Neural progenitor cell (in vitro differentiated cells): ENCODE measurements at regions not wholly inside any gene's neighbourhood (a gene's known extent, or its start where the extent isn't known, plus 50 kb on each side); places are given as distances from the start of the nearest gene placed in this dataset.
A peak's percentile ranks its signal among the peaks of the same experiment; 100 is the strongest.
"Not testable (repeated sequence)": the region's sequence is repeated elsewhere in the genome, so short reads cannot be mapped to it uniquely, and the experiment has no call there.

Experiments
- DNase-seq: peaks from one replicate; pipeline ENCODE4 v3.0.0-alpha.2; 2016; ENCODE audit warnings: low spot score
- H2AFZ ChIP-seq: fragments of 200-600 bp; sonication (generic); replicated peaks from 2 replicates; pipeline ENCODE4 v1.6.1; 2016; ENCODE audit warnings: antibody characterized with exemption
- H3F3A ChIP-seq: fragments of 200-600 bp; sonication (generic); 2 replicates; pipeline ENCODE4 v1.6.1; 2016; ENCODE audit warnings: antibody characterized with exemption, low read depth
- H3K27ac ChIP-seq: fragments of 200-600 bp; sonication (generic); 2 replicates; pipeline ENCODE4 v1.5.1; 2016; ENCODE audit warnings: mild to moderate bottlenecking
- H3K27me3 ChIP-seq: fragments of 200-600 bp; sonication (generic); 2 replicates; pipeline ENCODE4 v1.6.1; 2016; ENCODE audit warnings: mild to moderate bottlenecking, moderate library complexity
- H3K36me3 ChIP-seq: fragments of 200-600 bp; sonication (generic); 2 replicates; pipeline ENCODE4 v1.5.1; 2016
- H3K4me1 ChIP-seq: fragments of 200-600 bp; sonication (generic); 2 replicates; pipeline ENCODE4 v1.6.1; 2016; ENCODE audit warnings: mixed run types
- H3K4me2 ChIP-seq: fragments of 200-600 bp; sonication (generic); 2 replicates; pipeline ENCODE4 v1.6.1; 2016
- H3K4me3 ChIP-seq: fragments of 200-600 bp; sonication (generic); 2 replicates; pipeline ENCODE4 v1.5.1; 2016
- H3K79me2 ChIP-seq: fragments of 200-600 bp; sonication (generic); 2 replicates; pipeline ENCODE4 v1.6.1; 2016; ENCODE audit warnings: low read depth
- H3K9ac ChIP-seq: fragments of 200-600 bp; sonication (generic); 2 replicates; pipeline ENCODE4 v1.6.1; 2016
- H3K9me3 ChIP-seq: fragments of 200-600 bp; sonication (generic); 2 replicates; pipeline ENCODE4 v1.5.1; 2016; ENCODE audit warnings: low read depth
- H4K20me1 ChIP-seq: fragments of 200-600 bp; sonication (generic); 2 replicates; pipeline ENCODE4 v1.6.1; 2016; ENCODE audit warnings: low read depth
- H3K27ac Mint-ChIP-seq: 3 replicates; pipeline ENCODE4 v1.8.0; 2021; ENCODE audit warnings: mixed read lengths
- H3K27me3 Mint-ChIP-seq: 2 replicates; pipeline ENCODE4 v1.8.0; 2022; ENCODE audit warnings: low read depth, mild to moderate bottlenecking, inconsistent platforms, moderate library complexity, mixed read lengths; ENCODE audit not compliant: insufficient read depth
- H3K36me3 Mint-ChIP-seq: 3 replicates; pipeline ENCODE4 v1.8.0; 2021; ENCODE audit warnings: mixed read lengths
- H3K4me1 Mint-ChIP-seq: 3 replicates; pipeline ENCODE4 v1.8.0; 2021; ENCODE audit warnings: mixed read lengths
- H3K4me3 Mint-ChIP-seq: 3 replicates; pipeline ENCODE4 v1.8.0; 2021; ENCODE audit warnings: mild to moderate bottlenecking, moderate library complexity, mixed read lengths
- H3K9me3 Mint-ChIP-seq: 3 replicates; pipeline ENCODE4 v1.8.0; 2020; ENCODE audit warnings: mixed read lengths
- CTCF ChIP-seq: fragments of 200-600 bp; sonication (generic); IDR thresholded peaks from 2 replicates; pipeline ENCODE4 v1.5.1; 2017; ENCODE audit warnings: antibody characterized with exemption, mild to moderate bottlenecking
- EZH2 ChIP-seq: fragments of 200-600 bp; sonication (generic); IDR thresholded peaks from 2 replicates; pipeline ENCODE4 v1.6.1; 2017; ENCODE audit warnings: antibody characterized with exemption, mild to moderate bottlenecking, moderate library complexity
- EZH2phosphoT487 ChIP-seq: fragments of 200-600 bp; sonication (generic); IDR thresholded peaks from 2 replicates; pipeline ENCODE4 v1.6.1; 2017; ENCODE audit warnings: antibody characterized with exemption

GRCh38 chr16:65817066-65817465, 549.4 kb upstream of the CDH5 start:
- no peaks in the 10 kb centered on the region for H3K36me3 Mint-ChIP-seq
- Histone ChIP-seq H3K9ac (no peak overlapping the region), H3K27ac (no peak overlapping the region), H3K4me1 (peaks cover 9% of the 10 kb centered on the region), H3F3A (no peaks in the 10 kb centered on the region), H2AFZ (peak overlapping the region; percentile 66), H3K36me3 (no peaks in the 10 kb centered on the region), H3K79me2 (no peaks in the 10 kb centered on the region), H3K9me3 (no peaks in the 10 kb centered on the region), H4K20me1 (no peaks in the 10 kb centered on the region), H3K4me3 (no peak overlapping the region), H3K4me2 (peak overlapping the region; percentile 35), H3K27me3 (no peaks in the 10 kb centered on the region)
- H3K4me3 Mint-ChIP-seq: no peak overlapping the region
- peaks cover 2% of the 10 kb centered on the region for H3K27me3 Mint-ChIP-seq
- H3K27ac Mint-ChIP-seq: no peak overlapping the region
- H3K9me3 Mint-ChIP-seq: no peaks in the 10 kb centered on the region
- TF ChIP-seq EZH2 (no peak), CTCF (no peak), EZH2phosphoT487 (no peak)
- no peaks in the 10 kb centered on the region for H3K4me1 Mint-ChIP-seq
- DNase-seq: no peak

- no peak overlapping the region for H3K4me3 ChIP-seq
- peaks cover 9% of the 10 kb centered on the region for H3K4me1 ChIP-seq
- H3K79me2 ChIP-seq: no peaks in the 10 kb centered on the region
- no peaks in the 10 kb centered on the region for H3K9me3 ChIP-seq
- H3K4me3 Mint-ChIP-seq: no peak overlapping the region
- no peak overlapping the region for H3K27ac Mint-ChIP-seq
- H3K27ac ChIP-seq: no peak overlapping the region
- no peak overlapping the region for H2AFZ ChIP-seq
- no peak for TF ChIP-seq EZH2
- no peak for TF ChIP-seq CTCF
- no peak for TF ChIP-seq EZH2phosphoT487
- no peaks in the 10 kb centered on the region for H3K27me3 ChIP-seq
- no peak for DNase-seq
- H3K9ac ChIP-seq: no peak overlapping the region
- H3K27me3 Mint-ChIP-seq: peaks cover 2% of the 10 kb centered on the region
- H3K4me1 Mint-ChIP-seq: no peaks in the 10 kb centered on the region
- no peaks in the 10 kb centered on the region for H3F3A ChIP-seq
- no peaks in the 10 kb centered on the region for H3K36me3 Mint-ChIP-seq
- H4K20me1 ChIP-seq: no peaks in the 10 kb centered on the region
- no peaks in the 10 kb centered on the region for H3K36me3 ChIP-seq
- H3K4me2 ChIP-seq: no peak overlapping the region
- H3K9me3 Mint-ChIP-seq: no peaks in the 10 kb centered on the region
Observed at GRCh38 chr16:65816556-65816955, 549.9 kb upstream of the CDH5 start.

DNA sequence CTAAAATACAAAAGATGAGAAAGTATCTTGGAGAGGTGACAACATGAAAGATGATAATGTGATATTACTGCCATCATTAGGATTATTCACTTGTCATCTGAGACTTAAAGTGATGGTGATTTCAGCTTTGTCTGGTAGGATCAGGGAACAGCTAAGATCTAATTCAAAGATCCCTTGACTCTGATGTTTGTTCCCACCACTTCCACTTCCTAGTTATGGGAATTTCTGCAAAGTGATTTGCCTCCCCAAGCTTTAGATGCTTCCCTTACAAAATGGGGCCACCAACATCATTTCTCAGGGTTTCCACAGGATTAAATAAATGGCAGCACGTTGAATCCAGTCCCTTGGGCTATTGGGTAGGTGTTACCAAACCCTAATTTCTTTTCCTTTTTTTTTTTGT, 550.8 kb upstream of the CDH5 start:
- Histone ChIP-seq H3K79me2 (no peaks in the 10 kb centered on the region), H3K36me3 (no peaks in the 10 kb centered on the region), H3K4me3 (no peak overlapping the region), H2AFZ (no peak overlapping the region), H3K27ac (no peak overlapping the region), H3K4me1 (peaks cover 9% of the 10 kb centered on the region), H4K20me1 (no peaks in the 10 kb centered on the region), H3K4me2 (no peak overlapping the region), H3K9me3 (no peaks in the 10 kb centered on the region), H3F3A (no peaks in the 10 kb centered on the region), H3K9ac (no peak overlapping the region), H3K27me3 (no peaks in the 10 kb centered on the region)
- H3K27ac Mint-ChIP-seq: no peak overlapping the region
- H3K9me3 Mint-ChIP-seq: no peaks in the 10 kb centered on the region
- DNase-seq: no peak
- H3K36me3 Mint-ChIP-seq: no peaks in the 10 kb centered on the region
- H3K27me3 Mint-ChIP-seq: peaks cover 2% of the 10 kb centered on the region
- TF ChIP-seq EZH2phosphoT487 (no peak), EZH2 (no peak), CTCF (no peak)
- H3K4me3 Mint-ChIP-seq: no peak overlapping the region
- H3K4me1 Mint-ChIP-seq: no peaks in the 10 kb centered on the region

DNA sequence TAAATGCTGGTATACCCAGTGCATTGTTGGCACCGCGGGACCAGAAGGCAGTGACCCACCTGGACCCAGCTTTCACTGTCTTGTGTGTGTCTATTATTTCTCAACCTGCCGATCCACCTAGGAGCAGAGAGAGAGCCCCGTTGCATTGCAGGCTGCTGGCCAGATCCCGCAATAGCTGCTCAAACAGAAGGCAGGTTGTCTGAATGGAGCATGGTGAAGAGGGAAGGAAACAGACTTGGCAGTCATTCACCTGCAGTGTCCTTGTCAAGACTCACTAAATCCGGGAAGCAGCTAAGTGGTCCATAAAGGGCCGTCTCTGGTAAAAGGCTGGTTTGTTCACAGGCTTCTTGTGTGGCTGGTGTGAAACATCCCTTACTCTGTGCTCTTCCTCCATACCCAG, 552.6 kb upstream of the CDH5 start:
- H3K4me3 ChIP-seq, H4K20me1 ChIP-seq, H2AFZ ChIP-seq, H3K27ac ChIP-seq, H3K27ac Mint-ChIP-seq, H3K27me3 ChIP-seq, H3K9me3 ChIP-seq, H3K9ac ChIP-seq, H3F3A ChIP-seq, H3K4me2 ChIP-seq, H3K4me1 Mint-ChIP-seq, H3K4me3 Mint-ChIP-seq, H3K27me3 Mint-ChIP-seq, H3K36me3 ChIP-seq, H3K4me1 ChIP-seq, DNase-seq, H3K9me3 Mint-ChIP-seq, H3K36me3 Mint-ChIP-seq, H3K79me2 ChIP-seq: not testable (repeated sequence)
